ENCODE measurements at regions not wholly inside any gene's neighbourhood (a gene's known extent, or its start where the extent isn't known, plus 50 kb on each side); places are given as distances from the start of the nearest gene placed in this dataset.

DNA sequence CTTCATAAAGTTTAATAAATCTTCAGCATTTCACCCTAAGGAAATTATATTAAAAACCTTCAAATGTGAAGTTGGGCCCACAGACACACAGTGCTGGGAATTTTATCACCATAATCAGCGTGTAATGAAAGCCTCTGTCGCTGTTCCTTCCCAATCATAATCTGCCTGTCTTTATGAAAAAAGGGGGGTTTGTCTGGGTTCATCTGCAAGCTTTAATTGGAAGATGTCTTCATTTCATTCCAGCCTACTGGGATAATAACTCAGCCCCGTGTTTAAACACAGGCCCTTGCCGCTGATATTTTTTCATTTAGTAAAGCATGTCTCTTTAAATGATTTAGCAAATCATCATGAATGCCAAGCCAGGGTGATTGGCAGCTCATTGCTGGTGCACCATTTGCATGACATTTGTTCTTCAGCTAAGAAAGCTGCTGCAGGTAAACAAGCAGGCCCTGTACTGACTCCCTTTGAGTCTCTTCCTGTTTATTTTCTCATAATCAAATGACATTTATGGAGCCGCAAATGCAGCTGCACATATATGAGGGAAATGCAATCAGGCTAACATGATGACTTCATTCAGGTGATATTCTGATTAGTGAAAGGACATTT lies 362.9 kb upstream of the TLE4 start:
- no peak for DNase-seq
- CTCF ChIA-PET = no interaction called here
- Mint-ChIP-seq H3K4me3 (no peak overlapping the region), H3K27me3 (no peaks in the 10 kb centered on the region), H3K36me3 (no peaks in the 10 kb centered on the region), H3K9me3 (no peaks in the 10 kb centered on the region), H3K27ac (no peak overlapping the region), H3K4me1 (no peaks in the 10 kb centered on the region)

GRCh38 chr9:79210541-79211243 lies 361.1 kb upstream of the TLE4 start:
- H3K9me3 Mint-ChIP-seq = no peaks in the 10 kb centered on the region
- DNase-seq = no peak
- H3K4me3 Mint-ChIP-seq = no peak overlapping the region
- CTCF ChIA-PET = no interaction called here
- H3K36me3 Mint-ChIP-seq = no peaks in the 10 kb centered on the region
- H3K27me3 Mint-ChIP-seq = no peaks in the 10 kb centered on the region
- no peak overlapping the region for H3K27ac Mint-ChIP-seq
- H3K4me1 Mint-ChIP-seq = no peaks in the 10 kb centered on the region

DNA sequence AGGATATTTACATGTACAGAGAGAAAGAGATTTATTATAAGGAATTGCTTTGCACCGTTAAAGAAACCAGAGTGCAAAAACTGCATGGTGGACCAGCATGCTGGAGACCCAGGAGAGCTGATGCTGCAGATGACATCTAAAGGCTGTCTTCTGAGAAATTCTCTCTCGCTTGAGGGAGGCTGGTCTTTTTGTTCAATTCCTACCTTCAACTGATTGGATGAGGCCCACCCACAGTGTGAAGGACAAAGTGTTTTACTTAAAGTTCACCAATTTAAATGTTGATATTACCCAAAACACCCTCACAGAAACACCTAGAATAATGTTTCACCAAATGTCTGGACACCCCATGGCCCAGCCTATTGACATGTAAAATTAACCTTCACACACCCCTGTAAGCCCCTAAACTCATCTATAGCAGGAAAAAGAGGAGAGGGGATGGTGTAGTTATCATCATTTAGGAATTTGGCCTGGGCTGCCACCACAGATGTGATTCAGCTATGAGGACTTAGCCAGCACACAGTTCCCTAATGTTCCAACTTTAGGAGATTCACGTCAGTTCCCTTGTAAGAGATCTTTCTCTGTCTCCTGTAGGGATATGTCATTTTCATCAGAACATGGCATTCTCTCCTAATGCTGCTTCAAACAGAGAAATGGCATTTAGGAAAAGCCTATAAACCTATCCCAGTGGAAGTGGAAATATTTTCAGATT lies 358.2 kb upstream of the TLE4 start:
- no peak overlapping the region for H3K4me3 Mint-ChIP-seq
- H3K27me3 Mint-ChIP-seq = no peaks in the 10 kb centered on the region
- CTCF ChIA-PET = no interaction called here

DNA sequence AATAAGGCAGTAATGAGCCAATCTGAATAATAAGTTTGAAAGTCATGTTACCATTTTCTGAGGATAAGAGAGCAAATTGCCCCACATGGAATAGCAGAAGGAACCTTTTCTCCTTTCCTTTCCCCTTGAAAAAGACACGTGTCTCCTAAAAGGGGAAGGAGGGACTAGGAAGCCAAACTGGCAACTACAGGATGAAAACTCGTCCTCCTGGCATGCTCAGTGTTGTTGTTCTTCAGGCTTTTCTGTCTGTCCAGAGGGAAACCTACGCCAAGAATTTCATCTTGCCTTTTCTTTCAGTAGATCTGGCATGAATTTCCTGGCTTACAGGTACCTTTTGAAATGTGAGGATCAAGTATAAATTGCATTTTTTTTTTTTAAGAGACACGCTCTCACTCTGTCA lies 355.9 kb upstream of the TLE4 start:
- Mint-ChIP-seq H3K36me3 (no peaks in the 10 kb centered on the region), H3K27ac (no peak overlapping the region), H3K9me3 (no peaks in the 10 kb centered on the region), H3K4me3 (no peak overlapping the region), H3K4me1 (no peaks in the 10 kb centered on the region), H3K27me3 (no peaks in the 10 kb centered on the region)
- no peak for DNase-seq
- CTCF ChIA-PET = interaction anchor here (0.6 kb wide), 1 partner anchor 462 kb away, joined by 4 read pairs; no protein-coding TSS in a partner anchor

More for the DNA sequence above, 358.2 kb upstream of the TLE4 start:
- Mint-ChIP-seq H3K36me3 (no peaks in the 10 kb centered on the region), H3K9me3 (no peaks in the 10 kb centered on the region), H3K4me1 (no peaks in the 10 kb centered on the region), H3K27ac (no peak overlapping the region)
- no peak for DNase-seq

GRCh38 chr9:79220251-79220650 lies 351.5 kb upstream of the TLE4 start:
- Mint-ChIP-seq H3K27ac (no peak overlapping the region), H3K4me1 (no peaks in the 10 kb centered on the region), H3K4me3 (no peak overlapping the region), H3K27me3 (no peaks in the 10 kb centered on the region), H3K9me3 (no peaks in the 10 kb centered on the region), H3K36me3 (no peaks in the 10 kb centered on the region)
- no peak for DNase-seq
- CTCF ChIA-PET = no interaction called here

GRCh38 chr9:79220666-79221065 lies 351.1 kb upstream of the TLE4 start:
- no peaks in the 10 kb centered on the region for H3K4me1 Mint-ChIP-seq
- no peak overlapping the region for H3K4me3 Mint-ChIP-seq
- no peaks in the 10 kb centered on the region for H3K9me3 Mint-ChIP-seq
- no peaks in the 10 kb centered on the region for H3K27me3 Mint-ChIP-seq
- CTCF ChIA-PET = no interaction called here
- no peak overlapping the region for H3K27ac Mint-ChIP-seq
- no peak for DNase-seq
- H3K36me3 Mint-ChIP-seq = no peaks in the 10 kb centered on the region

- CTCF ChIA-PET = no interaction called here
- no peak for DNase-seq
- no peak overlapping the region for H3K27ac Mint-ChIP-seq
- no peak overlapping the region for H3K4me3 Mint-ChIP-seq
- H3K27me3 Mint-ChIP-seq = no peaks in the 10 kb centered on the region
- no peaks in the 10 kb centered on the region for H3K9me3 Mint-ChIP-seq
- H3K36me3 Mint-ChIP-seq = no peaks in the 10 kb centered on the region
- no peaks in the 10 kb centered on the region for H3K4me1 Mint-ChIP-seq
These were observed 350.7 kb upstream of the TLE4 start for GRCh38 chr9:79221084-79221483.

DNA sequence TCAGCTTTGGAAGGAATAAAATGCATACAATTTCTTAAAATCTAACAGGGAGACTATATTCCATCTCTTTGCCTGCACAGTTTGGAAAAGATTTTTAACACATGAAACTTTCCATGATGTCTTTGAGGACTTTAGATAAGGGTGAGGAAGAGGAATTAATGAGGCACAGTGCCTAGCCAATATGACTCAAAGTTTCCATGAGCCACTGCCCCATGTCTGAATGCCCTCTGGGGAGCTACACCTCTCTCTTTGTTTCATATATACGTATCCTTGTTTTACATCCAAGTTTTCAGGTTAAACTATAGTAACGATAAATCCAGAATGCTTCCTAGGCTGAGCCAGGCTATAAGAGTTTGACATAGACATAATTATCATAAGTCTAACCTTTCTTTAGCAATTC lies 349.3 kb upstream of the TLE4 start:
- CTCF ChIA-PET = no interaction called here
- no peaks in the 10 kb centered on the region for H3K4me1 Mint-ChIP-seq
- DNase-seq = no peak
- no peak overlapping the region for H3K27ac Mint-ChIP-seq
- H3K27me3 Mint-ChIP-seq = no peaks in the 10 kb centered on the region
- no peaks in the 10 kb centered on the region for H3K36me3 Mint-ChIP-seq
- no peak overlapping the region for H3K4me3 Mint-ChIP-seq
- no peaks in the 10 kb centered on the region for H3K9me3 Mint-ChIP-seq

DNA sequence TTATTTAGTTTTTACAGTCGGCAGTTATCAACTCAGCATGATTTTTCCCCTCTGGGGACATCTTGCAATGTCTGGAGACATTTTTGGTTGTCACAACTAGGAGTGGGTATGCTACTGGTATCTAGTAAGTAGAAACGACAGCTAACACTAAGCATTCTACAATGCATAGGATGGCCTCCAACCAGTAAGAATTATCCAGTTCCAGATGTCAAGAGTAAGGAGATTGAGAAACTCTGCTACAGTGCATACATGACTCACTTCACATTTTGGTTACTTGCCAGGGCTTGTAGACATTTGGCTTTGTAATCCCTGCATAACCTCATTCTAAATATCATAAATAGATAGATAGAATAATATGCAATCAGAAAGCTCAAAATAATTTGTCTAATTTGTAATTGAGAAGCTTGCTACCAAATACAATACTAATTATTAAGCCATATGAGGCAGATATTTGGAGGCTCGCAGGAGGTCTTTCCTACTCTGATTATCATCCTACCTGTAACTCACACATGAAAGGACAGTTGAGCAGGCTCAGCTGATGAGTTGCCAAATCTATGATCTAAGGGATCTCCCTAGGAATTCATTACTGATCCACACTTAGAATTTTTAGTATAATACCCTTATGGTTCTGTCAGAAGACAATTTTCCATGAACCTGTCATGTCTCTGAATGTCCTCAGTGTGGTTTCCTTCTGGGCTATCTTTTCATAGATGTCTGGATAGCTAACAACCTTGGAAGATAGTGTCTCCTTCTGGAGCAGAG lies 346.9 kb upstream of the TLE4 start:
- no peaks in the 10 kb centered on the region for H3K36me3 Mint-ChIP-seq
- DNase-seq = no peak
- H3K27ac Mint-ChIP-seq = no peak overlapping the region
- CTCF ChIA-PET = no interaction called here
- no peaks in the 10 kb centered on the region for H3K27me3 Mint-ChIP-seq
- no peaks in the 10 kb centered on the region for H3K4me1 Mint-ChIP-seq
- no peaks in the 10 kb centered on the region for H3K9me3 Mint-ChIP-seq
- no peak overlapping the region for H3K4me3 Mint-ChIP-seq

DNA sequence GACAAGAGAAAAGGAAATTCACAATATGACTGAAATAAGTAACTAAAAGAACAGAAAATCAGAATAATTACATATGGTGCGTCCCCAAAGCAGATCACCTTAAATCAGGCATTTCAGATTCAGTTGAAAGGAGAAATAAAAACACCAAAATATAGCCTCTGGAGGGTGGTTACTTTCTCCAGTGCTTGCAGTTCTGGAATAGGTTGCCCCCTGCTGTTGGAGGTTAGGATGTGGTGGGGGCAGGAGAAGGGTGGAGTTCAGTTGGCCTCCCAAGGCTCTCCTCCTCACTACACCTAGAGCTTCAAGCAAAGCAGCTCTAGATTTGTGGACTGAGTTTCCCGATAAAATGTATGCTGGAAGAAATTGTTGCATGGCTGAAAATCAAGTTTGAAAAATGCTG lies 338.2 kb upstream of the TLE4 start:
- Mint-ChIP-seq H3K9me3 (no peaks in the 10 kb centered on the region), H3K36me3 (no peaks in the 10 kb centered on the region), H3K4me1 (no peaks in the 10 kb centered on the region), H3K4me3 (no peak overlapping the region), H3K27ac (no peak overlapping the region), H3K27me3 (no peaks in the 10 kb centered on the region)
- no peak for DNase-seq
- CTCF ChIA-PET = interaction anchor here (1.3 kb wide), 1 partner anchor 42 kb away, joined by 3 read pairs; no protein-coding TSS in a partner anchor

DNA sequence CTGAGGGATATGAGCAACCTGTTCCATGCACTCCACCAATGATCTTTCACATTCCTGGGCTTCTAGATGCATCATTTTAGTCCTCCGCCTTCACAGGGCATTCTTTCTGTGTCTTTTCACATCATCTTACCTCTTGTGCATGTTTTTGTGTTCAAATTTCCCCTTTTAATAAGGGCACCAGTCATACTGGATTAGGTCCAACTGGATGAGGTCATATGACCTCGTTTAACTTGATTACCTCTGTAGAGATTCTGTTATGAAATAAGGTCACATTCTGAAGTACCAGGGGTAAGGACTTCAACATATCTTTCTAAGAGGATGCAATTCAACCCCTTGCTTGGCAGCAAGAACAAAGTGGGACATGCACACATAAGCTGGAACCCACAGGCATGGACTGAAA lies 335.3 kb upstream of the TLE4 start:
- Mint-ChIP-seq H3K4me1 (no peaks in the 10 kb centered on the region), H3K9me3 (no peaks in the 10 kb centered on the region), H3K27me3 (no peaks in the 10 kb centered on the region), H3K27ac (no peak overlapping the region), H3K4me3 (no peak overlapping the region), H3K36me3 (no peaks in the 10 kb centered on the region)
- CTCF ChIA-PET = no interaction called here
- no peak for DNase-seq

- H3K27ac Mint-ChIP-seq = no peak overlapping the region
- H3K27me3 Mint-ChIP-seq = no peaks in the 10 kb centered on the region
- DNase-seq = no peak
- H3K9me3 Mint-ChIP-seq = no peaks in the 10 kb centered on the region
- CTCF ChIA-PET = no interaction called here
- no peaks in the 10 kb centered on the region for H3K4me1 Mint-ChIP-seq
- H3K4me3 Mint-ChIP-seq = no peak overlapping the region
- H3K36me3 Mint-ChIP-seq = no peaks in the 10 kb centered on the region
These were observed 333.9 kb upstream of the TLE4 start for GRCh38 chr9:79237861-79238260.

DNA sequence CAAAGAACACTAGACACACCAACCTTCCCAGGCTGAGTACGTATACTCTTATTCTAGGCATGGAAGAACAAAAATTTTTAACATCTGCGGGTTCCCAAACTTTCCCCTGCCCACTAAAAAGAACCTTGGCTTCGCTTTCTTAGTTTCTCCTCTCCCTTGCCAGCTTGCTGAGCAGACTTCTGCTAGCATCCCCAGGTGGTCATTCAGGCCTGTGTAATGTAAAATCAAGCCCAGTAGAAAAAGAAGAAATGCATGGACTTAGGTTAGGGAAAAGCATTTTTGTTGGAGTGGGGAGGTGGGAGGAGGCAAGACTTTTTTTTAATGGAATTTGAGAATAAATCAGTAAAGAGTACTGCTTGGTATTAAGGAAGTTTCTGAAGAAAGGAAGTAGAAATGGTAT lies 331.0 kb upstream of the TLE4 start:
- H3K9me3 Mint-ChIP-seq = no peaks in the 10 kb centered on the region
- no peak overlapping the region for H3K27ac Mint-ChIP-seq
- no peak for DNase-seq
- no peaks in the 10 kb centered on the region for H3K36me3 Mint-ChIP-seq
- no peaks in the 10 kb centered on the region for H3K27me3 Mint-ChIP-seq
- H3K4me1 Mint-ChIP-seq = no peaks in the 10 kb centered on the region
- CTCF ChIA-PET = no interaction called here
- H3K4me3 Mint-ChIP-seq = no peak overlapping the region

GRCh38 chr9:79242489-79242888 lies 329.3 kb upstream of the TLE4 start:
- Mint-ChIP-seq H3K4me1 (no peaks in the 10 kb centered on the region), H3K27me3 (no peaks in the 10 kb centered on the region), H3K36me3 (no peaks in the 10 kb centered on the region), H3K9me3 (no peaks in the 10 kb centered on the region), H3K4me3 (no peak overlapping the region), H3K27ac (no peak overlapping the region)
- DNase-seq = no peak
- CTCF ChIA-PET = no interaction called here

Data from activated naive CD4-positive, alpha-beta T cell treated with anti-CD3 and anti-CD28 coated beads, Interleukin-2, amount 10 ng/mL, durations not matched to agents 7 days and 5 days (primary cell).